PC-9 (cell line): ENCODE measurements at regions not wholly inside any gene's neighbourhood (a gene's known extent, or its start where the extent isn't known, plus 50 kb on each side); places are given as distances from the start of the nearest gene placed in this dataset.

Source experiments
- BruUV-seq: library from RNA; stranded (reverse); fragments of 400-500 nt; replicated peaks from 2 replicates; lab custom pipeline; 2021; lab: Mats Ljungman, UMichigan
- CTCF ChIA-PET: fragments of 300-600 bp; sonication (Branson Sonifier 250); formaldehyde crosslinking; loops from one replicate; lab custom pipeline; 2022; ENCODE audit warnings: antibody characterized with exemption; lab: Charles Lee
- POLR2A ChIA-PET: fragments of 300-600 bp; sonication (Branson Sonifier 250); formaldehyde crosslinking; loops from one replicate; lab custom pipeline; 2022; ENCODE audit warnings: antibody characterized with exemption; ENCODE audit not compliant: unreplicated experiment; lab: Charles Lee
- DNase-seq, 2 experiments: peaks; one replicate each; pipeline versions ENCODE4 v3.0.0 to v3.0.0-alpha.2; 2015 to 2022; ENCODE audit warnings: mixed read lengths in 1 of 2
- H2AFZ ChIP-seq: fragments of 200-600 bp; sonication (generic); 2 replicates; pipeline ENCODE4 v1.8.1; 2017; ENCODE audit warnings: antibody characterized with exemption
- H3F3A ChIP-seq: fragments of 200-600 bp; sonication (generic); 2 replicates; pipeline ENCODE4 v1.8.1; 2017; ENCODE audit warnings: antibody characterized with exemption, mild to moderate bottlenecking, low read depth; ENCODE audit not compliant: insufficient read depth
- H3K27ac ChIP-seq: fragments of 200-600 bp; sonication (generic); 2 replicates; pipeline ENCODE4 v1.6.1; 2016; ENCODE audit warnings: mixed run types
- H3K27me3 ChIP-seq: fragments of 200-600 bp; sonication (generic); 2 replicates; pipeline ENCODE4 v1.6.1; 2016; ENCODE audit warnings: low read depth, mixed run types; ENCODE audit not compliant: insufficient read depth
- H3K36me3 ChIP-seq: fragments of 200-600 bp; sonication (generic); 2 replicates; pipeline ENCODE4 v1.6.1; 2016; ENCODE audit warnings: low read depth, mixed run types
- H3K4me1 ChIP-seq: fragments of 200-600 bp; sonication (generic); replicated peaks from 2 replicates; pipeline ENCODE4 v1.6.1; 2016; ENCODE audit warnings: mixed run types; ENCODE audit not compliant: insufficient read depth
- H3K4me2 ChIP-seq: fragments of 200-600 bp; sonication (generic); 2 replicates; pipeline ENCODE4 v1.6.1; 2017; ENCODE audit warnings: mixed run types
- H3K4me3 ChIP-seq: fragments of 200-600 bp; sonication (generic); 2 replicates; pipeline ENCODE4 v1.6.1; 2016; ENCODE audit warnings: mixed run types
- H3K79me2 ChIP-seq: fragments of 200-600 bp; sonication (generic); 2 replicates; pipeline ENCODE4 v1.6.1; 2017; ENCODE audit warnings: low read depth, mixed run types
- H3K9me2 ChIP-seq: fragments of 200-600 bp; sonication (generic); 2 replicates; pipeline ENCODE4 v1.8.1; 2017; ENCODE audit warnings: mild to moderate bottlenecking; ENCODE audit not compliant: insufficient read depth
- H3K9me3 ChIP-seq: fragments of 200-600 bp; sonication (generic); 2 replicates; pipeline ENCODE4 v1.8.1; 2016; ENCODE audit warnings: low read depth; ENCODE audit not compliant: insufficient read depth
- H4K20me1 ChIP-seq: fragments of 200-600 bp; sonication (generic); 2 replicates; pipeline ENCODE4 v1.8.1; 2017; ENCODE audit not compliant: insufficient read depth
- EZH2 ChIP-seq: fragments of 200-600 bp; sonication (generic); IDR thresholded peaks from 2 replicates; pipeline ENCODE4 v1.8.0; 2017; ENCODE audit warnings: antibody characterized with exemption, low read depth
- intact Hi-C: fragments of 100-400 bp; cut with micrococcal nuclease; formaldehyde crosslinking; loops from one replicate; pipeline ENCODE4 v1.10.0; 2022; ENCODE audit not compliant: unreplicated experiment
- TF ChIP-seq, protein P1 (sequence below): fragments of 200-600 bp; sonication (generic); conservative IDR thresholded peaks from 2 replicates; pipeline ENCODE4 v1.6.1; 2017; ENCODE audit warnings: mixed run types, antibody characterized with exemption, mild to moderate bottlenecking, moderate library complexity

DNA sequence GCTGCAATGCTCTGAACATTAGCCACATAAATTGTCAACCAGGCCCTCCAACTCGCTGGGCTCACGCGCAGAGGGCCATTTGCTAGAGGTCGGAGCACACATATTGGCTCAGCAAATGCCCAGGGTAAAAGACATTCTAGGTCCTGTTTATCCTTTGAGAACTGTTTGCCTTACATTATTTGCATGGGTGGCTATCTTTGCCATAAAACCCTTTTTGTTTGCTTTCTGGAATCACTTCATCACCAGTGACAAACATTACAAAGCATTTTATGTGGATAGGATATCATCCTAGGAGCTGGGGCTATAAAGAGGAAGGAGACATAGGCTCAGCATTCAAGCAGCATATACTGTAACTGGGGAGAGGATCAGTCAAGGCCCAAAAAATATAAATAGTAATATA, 149.2 kb upstream of the RAI2 start:
- H3K27me3 ChIP-seq: no peaks in the 10 kb centered on the region
- H2AFZ ChIP-seq: no peak overlapping the region
- no peak overlapping the region for H3K27ac ChIP-seq
- intact Hi-C loops: no loop called here
- no peaks in the 10 kb centered on the region for H3K4me1 ChIP-seq
- no TSS peak for BruUV-seq
- H3K4me3 ChIP-seq: no peak overlapping the region
- no peaks in the 10 kb centered on the region for H3K79me2 ChIP-seq
- no peaks in the 10 kb centered on the region for H3K9me3 ChIP-seq
- no peaks in the 10 kb centered on the region for H4K20me1 ChIP-seq
- H3K9me2 ChIP-seq: no peaks in the 10 kb centered on the region
- DNase-seq: no peak
- no peak for TF ChIP-seq EZH2
- TF ChIP-seq, protein P1, sequence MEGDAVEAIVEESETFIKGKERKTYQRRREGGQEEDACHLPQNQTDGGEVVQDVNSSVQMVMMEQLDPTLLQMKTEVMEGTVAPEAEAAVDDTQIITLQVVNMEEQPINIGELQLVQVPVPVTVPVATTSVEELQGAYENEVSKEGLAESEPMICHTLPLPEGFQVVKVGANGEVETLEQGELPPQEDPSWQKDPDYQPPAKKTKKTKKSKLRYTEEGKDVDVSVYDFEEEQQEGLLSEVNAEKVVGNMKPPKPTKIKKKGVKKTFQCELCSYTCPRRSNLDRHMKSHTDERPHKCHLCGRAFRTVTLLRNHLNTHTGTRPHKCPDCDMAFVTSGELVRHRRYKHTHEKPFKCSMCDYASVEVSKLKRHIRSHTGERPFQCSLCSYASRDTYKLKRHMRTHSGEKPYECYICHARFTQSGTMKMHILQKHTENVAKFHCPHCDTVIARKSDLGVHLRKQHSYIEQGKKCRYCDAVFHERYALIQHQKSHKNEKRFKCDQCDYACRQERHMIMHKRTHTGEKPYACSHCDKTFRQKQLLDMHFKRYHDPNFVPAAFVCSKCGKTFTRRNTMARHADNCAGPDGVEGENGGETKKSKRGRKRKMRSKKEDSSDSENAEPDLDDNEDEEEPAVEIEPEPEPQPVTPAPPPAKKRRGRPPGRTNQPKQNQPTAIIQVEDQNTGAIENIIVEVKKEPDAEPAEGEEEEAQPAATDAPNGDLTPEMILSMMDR: no peak
- no peaks in the 10 kb centered on the region for H3F3A ChIP-seq
- no peak overlapping the region for H3K4me2 ChIP-seq
- ChIA-PET CTCF (no interaction called here), POLR2A (no interaction called here)
- no peaks in the 10 kb centered on the region for H3K36me3 ChIP-seq

DNA sequence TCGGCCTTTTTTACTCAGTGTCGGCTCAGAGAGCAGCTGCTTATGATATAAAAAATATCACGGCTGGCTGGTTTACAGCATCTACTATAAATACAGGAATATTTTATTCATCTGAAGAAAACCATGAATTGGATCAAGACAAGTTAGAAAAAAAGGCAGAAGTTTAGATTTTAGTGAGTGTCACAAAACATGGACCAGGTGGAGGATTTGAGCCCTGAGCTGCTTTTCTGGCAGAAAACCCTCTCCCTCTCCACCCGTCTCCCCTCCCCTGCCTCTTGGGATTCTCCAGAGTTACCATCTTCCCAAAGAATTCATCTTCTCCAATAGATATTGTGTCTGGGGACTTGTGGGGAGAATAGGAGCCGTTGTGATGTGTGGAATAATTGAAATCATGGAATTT, 142.8 kb upstream of the RAI2 start:
- Histone ChIP-seq H3K9me3 (no peaks in the 10 kb centered on the region), H3K27me3 (no peaks in the 10 kb centered on the region), H3K36me3 (no peaks in the 10 kb centered on the region), H4K20me1 (no peaks in the 10 kb centered on the region), H3K4me3 (no peak overlapping the region), H3K4me2 (no peak overlapping the region), H3K27ac (no peak overlapping the region), H3K9me2 (no peaks in the 10 kb centered on the region), H3K4me1 (no peaks in the 10 kb centered on the region), H2AFZ (no peak overlapping the region), H3F3A (no peaks in the 10 kb centered on the region), H3K79me2 (no peaks in the 10 kb centered on the region)
- intact Hi-C loops: no loop called here
- BruUV-seq: no TSS peak
- TF ChIP-seq, protein P1: no peak
- TF ChIP-seq EZH2: no peak
- DNase-seq: no peak
- CTCF ChIA-PET: no interaction called here
- POLR2A ChIA-PET: no interaction called here

DNA sequence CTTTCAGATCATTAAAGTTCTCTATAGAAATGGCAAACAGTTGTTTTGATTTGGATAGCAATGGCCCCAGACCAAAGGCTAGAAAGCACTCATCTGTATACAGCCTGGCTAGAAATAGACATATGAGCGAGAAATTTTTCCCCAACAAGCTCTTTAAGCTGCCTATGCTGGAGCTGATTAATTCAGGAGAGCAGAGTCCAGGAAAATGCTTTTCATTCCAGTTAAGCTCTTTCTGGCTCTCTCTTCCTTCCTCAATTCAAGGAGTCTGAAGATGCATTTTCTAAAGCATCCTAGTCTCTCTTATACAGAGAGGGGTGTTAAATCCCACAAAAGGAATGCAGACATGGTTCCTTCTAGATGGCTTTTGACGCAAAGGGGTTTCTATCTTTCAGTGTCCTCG, 141.7 kb upstream of the RAI2 start:
- no TSS peak for BruUV-seq
- Histone ChIP-seq H3K4me1 (no peaks in the 10 kb centered on the region), H3F3A (no peaks in the 10 kb centered on the region), H2AFZ (no peak overlapping the region), H3K4me3 (no peak overlapping the region), H3K27ac (no peak overlapping the region), H3K27me3 (no peaks in the 10 kb centered on the region), H3K9me2 (no peaks in the 10 kb centered on the region), H3K4me2 (no peak overlapping the region), H3K9me3 (no peaks in the 10 kb centered on the region), H4K20me1 (no peaks in the 10 kb centered on the region), H3K79me2 (no peaks in the 10 kb centered on the region), H3K36me3 (no peaks in the 10 kb centered on the region)
- intact Hi-C loops: no loop called here
- ChIA-PET CTCF (no interaction called here), POLR2A (no interaction called here)
- TF ChIP-seq, protein P1: no peak
- no peak for TF ChIP-seq EZH2
- no peak for DNase-seq
